GM21367 (cell line): ENCODE measurements at regions not wholly inside any gene's neighbourhood (a gene's known extent, or its start where the extent isn't known, plus 50 kb on each side); places are given as distances from the start of the nearest gene placed in this dataset.

Source experiments
- ATAC-seq: cut with Tn5 transposase; IDR thresholded peaks from one replicate; pipeline ENCODE4 v1.9.1; 2021; ENCODE audit not compliant: unreplicated experiment

GRCh38 chr9:25613709-25614108 lies 64.5 kb downstream of the TUSC1 start:
- ATAC-seq = no peak

GRCh38 chr9:25603106-25603505 lies 75.1 kb downstream of the TUSC1 start:
- no peak for ATAC-seq

GRCh38 chr9:25602400-25603044 lies 75.7 kb downstream of the TUSC1 start:
- ATAC-seq = no peak

GRCh38 chr9:25600501-25600900 lies 77.7 kb downstream of the TUSC1 start:
- ATAC-seq = no peak

- ATAC-seq = no peak
Observed at GRCh38 chr9:25584611-25585010, 93.6 kb downstream of the TUSC1 start.

- no peak for ATAC-seq
Observed at GRCh38 chr9:25573281-25573680, 105.0 kb downstream of the TUSC1 start.

GRCh38 chr9:25571491-25571890 lies 106.8 kb downstream of the TUSC1 start:
- no peak for ATAC-seq

- no peak for ATAC-seq
Observed at GRCh38 chr9:25570802-25571201, 107.4 kb downstream of the TUSC1 start.

GRCh38 chr9:25562101-25562500 lies 116.1 kb downstream of the TUSC1 start:
- ATAC-seq = no peak

- no peak for ATAC-seq
Observed at GRCh38 chr9:25557645-25558300, 120.5 kb downstream of the TUSC1 start.

GRCh38 chr9:25556540-25556939 lies 121.7 kb downstream of the TUSC1 start:
- ATAC-seq = no peak

- ATAC-seq = no peak
Observed at GRCh38 chr9:25548847-25549246, 129.4 kb downstream of the TUSC1 start.

- no peak for ATAC-seq
Observed at GRCh38 chr9:25543806-25544205, 134.4 kb downstream of the TUSC1 start.

GRCh38 chr9:25542319-25542718 lies 135.9 kb downstream of the TUSC1 start:
- no peak for ATAC-seq

GRCh38 chr9:25537808-25538207 lies 140.4 kb downstream of the TUSC1 start:
- ATAC-seq = no peak

GRCh38 chr9:25519286-25519685 lies 159.0 kb downstream of the TUSC1 start:
- ATAC-seq = no peak

- ATAC-seq = no peak
Observed at GRCh38 chr9:25517701-25518100, 160.5 kb downstream of the TUSC1 start.

GRCh38 chr9:25513509-25514033 lies 164.7 kb downstream of the TUSC1 start:
- no peak for ATAC-seq

- ATAC-seq = no peak
Observed at GRCh38 chr9:25505644-25506043, 172.6 kb downstream of the TUSC1 start.

- ATAC-seq = no peak
Observed at GRCh38 chr9:25481372-25481771, 196.9 kb downstream of the TUSC1 start.

GRCh38 chr9:25480696-25481095 lies 197.5 kb downstream of the TUSC1 start:
- ATAC-seq = no peak

GRCh38 chr9:25472681-25473080 lies 205.6 kb downstream of the TUSC1 start:
- no peak for ATAC-seq
